ENCODE measurements at regions not wholly inside any gene's neighbourhood (a gene's known extent, or its start where the extent isn't known, plus 50 kb on each side); places are given as distances from the start of the nearest gene placed in this dataset.
"Not testable (repeated sequence)": the region's sequence is repeated elsewhere in the genome, so short reads cannot be mapped to it uniquely, and the experiment has no call there.

DNA sequence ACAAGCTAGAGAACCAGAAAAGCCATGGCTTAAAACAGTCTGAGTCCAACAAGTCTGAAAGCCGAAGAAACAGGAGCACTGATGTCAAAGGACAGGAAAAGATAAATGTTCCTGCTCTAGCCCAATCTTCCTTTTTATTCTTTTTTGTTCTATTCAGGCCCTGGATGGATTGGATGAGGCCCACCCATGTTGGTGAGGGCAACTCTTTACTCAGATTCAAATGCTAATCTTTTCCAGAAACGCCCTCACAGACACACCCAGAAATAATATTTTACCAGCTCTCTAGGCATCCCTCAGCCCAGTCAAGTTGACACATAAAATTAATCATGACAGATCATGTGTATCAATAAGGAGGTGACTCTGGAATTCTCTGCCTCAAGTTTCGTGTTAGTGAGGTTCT lies 1002.7 kb downstream of the STPG2 start:
- intact Hi-C loops (cut with DNase I) = no loop called here
- DNase-seq = no peak
- Histone ChIP-seq H3K4me1 (no peaks in the 10 kb centered on the region), H3K27me3 (no peaks in the 10 kb centered on the region), H3K27ac (no peak overlapping the region), H3K36me3 (no peaks in the 10 kb centered on the region), H3K4me3 (no peak overlapping the region), H3K9me3 (no peaks in the 10 kb centered on the region), H3K9ac (ENCODE audit: low read depth in 2 of 2, low read length in 2 of 2) (no peak overlapping the region)
- TF ChIP-seq, protein P1, sequence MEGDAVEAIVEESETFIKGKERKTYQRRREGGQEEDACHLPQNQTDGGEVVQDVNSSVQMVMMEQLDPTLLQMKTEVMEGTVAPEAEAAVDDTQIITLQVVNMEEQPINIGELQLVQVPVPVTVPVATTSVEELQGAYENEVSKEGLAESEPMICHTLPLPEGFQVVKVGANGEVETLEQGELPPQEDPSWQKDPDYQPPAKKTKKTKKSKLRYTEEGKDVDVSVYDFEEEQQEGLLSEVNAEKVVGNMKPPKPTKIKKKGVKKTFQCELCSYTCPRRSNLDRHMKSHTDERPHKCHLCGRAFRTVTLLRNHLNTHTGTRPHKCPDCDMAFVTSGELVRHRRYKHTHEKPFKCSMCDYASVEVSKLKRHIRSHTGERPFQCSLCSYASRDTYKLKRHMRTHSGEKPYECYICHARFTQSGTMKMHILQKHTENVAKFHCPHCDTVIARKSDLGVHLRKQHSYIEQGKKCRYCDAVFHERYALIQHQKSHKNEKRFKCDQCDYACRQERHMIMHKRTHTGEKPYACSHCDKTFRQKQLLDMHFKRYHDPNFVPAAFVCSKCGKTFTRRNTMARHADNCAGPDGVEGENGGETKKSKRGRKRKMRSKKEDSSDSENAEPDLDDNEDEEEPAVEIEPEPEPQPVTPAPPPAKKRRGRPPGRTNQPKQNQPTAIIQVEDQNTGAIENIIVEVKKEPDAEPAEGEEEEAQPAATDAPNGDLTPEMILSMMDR (IDR thresholded peaks at IDR 0.05) = no peak

DNA sequence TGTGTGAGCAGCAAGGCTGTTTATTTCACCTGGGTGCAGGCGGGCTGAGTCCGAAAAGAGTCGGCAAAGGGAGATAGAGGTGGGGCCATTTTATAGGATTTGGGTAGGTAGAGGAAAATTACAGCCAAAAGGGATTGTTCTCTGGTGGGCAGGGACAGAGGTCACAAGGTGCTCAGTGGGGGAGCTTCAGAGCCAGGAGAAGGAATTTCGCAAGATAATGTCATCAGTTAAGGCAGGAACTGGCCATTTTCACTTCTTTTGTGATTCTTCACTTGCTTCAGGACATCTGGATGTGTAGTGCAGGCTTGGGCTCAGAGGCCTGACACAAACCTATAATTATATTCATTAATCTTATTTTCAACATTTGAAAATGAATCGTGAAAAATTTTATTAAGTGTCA lies 1001.9 kb downstream of the STPG2 start:
- H3K27ac ChIP-seq; H3K9ac ChIP-seq (ENCODE audit: low read depth in 2 of 2, low read length in 2 of 2); H3K9me3 ChIP-seq; H3K36me3 ChIP-seq; DNase-seq; H3K27me3 ChIP-seq; H3K4me1 ChIP-seq; intact Hi-C loops (cut with DNase I); H3K4me3 ChIP-seq: not testable (repeated sequence)

DNA sequence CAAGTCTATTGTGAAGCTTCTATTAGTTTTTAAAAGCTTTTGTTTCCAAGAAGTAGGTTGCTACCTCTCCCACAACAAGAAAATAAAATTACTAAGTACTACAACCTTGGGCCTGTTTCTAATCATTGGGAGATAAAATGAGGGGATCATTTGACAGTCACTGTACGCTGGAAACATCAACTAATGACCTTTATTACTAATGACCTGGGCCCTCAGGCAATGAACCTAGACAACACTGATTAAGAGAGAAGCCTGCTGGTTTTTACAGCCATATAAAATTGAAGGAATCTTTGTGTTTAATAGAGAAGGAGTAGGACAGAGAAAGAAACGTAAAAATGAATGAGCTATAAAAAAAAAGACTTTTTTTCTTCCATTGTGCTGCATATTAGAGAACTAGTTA lies 1000.9 kb downstream of the STPG2 start:
- DNase-seq = no peak

DNA sequence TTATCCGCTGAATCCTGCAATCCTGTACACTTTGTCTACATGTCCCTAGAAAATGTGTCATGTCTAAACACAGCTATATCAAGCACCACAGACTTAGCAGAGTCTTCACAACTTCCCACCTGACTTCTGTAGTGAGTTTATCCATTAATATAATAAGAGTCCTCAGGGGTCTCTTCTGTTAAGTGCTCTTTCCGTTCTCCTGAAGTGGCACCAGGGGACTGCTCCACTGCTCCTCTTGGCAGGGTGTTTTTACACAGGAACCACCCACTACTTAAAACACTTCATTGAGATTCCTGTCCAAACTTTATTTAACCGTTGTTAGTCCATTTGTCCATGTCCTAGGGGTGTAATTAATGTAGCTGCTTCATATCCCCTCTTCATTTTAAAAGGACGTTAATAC lies 1000.4 kb downstream of the STPG2 start:
- no peak overlapping the region for H3K27ac ChIP-seq
- no peak overlapping the region for H3K4me3 ChIP-seq
- H3K4me1 ChIP-seq = no peaks in the 10 kb centered on the region
- no peaks in the 10 kb centered on the region for H3K27me3 ChIP-seq
- TF ChIP-seq, protein P1 (IDR thresholded peaks at IDR 0.05) = no peak
- no peak for DNase-seq
- H3K36me3 ChIP-seq = no peaks in the 10 kb centered on the region
- H3K9me3 ChIP-seq = no peaks in the 10 kb centered on the region
- no peak overlapping the region for H3K9ac ChIP-seq (ENCODE audit: low read depth in 2 of 2, low read length in 2 of 2)
- intact Hi-C loops (cut with DNase I) = no loop called here

More for the DNA sequence above, 1000.9 kb downstream of the STPG2 start:
- no peaks in the 10 kb centered on the region for H3K27me3 ChIP-seq
- no peak overlapping the region for H3K27ac ChIP-seq
- TF ChIP-seq, protein P1 (IDR thresholded peaks at IDR 0.05) = no peak
- H3K9ac ChIP-seq (ENCODE audit: low read depth in 2 of 2, low read length in 2 of 2) = no peak overlapping the region
- no peaks in the 10 kb centered on the region for H3K9me3 ChIP-seq
- intact Hi-C loops (cut with DNase I) = no loop called here
- no peak overlapping the region for H3K4me3 ChIP-seq
- no peaks in the 10 kb centered on the region for H3K36me3 ChIP-seq
- H3K4me1 ChIP-seq = no peaks in the 10 kb centered on the region

DNA sequence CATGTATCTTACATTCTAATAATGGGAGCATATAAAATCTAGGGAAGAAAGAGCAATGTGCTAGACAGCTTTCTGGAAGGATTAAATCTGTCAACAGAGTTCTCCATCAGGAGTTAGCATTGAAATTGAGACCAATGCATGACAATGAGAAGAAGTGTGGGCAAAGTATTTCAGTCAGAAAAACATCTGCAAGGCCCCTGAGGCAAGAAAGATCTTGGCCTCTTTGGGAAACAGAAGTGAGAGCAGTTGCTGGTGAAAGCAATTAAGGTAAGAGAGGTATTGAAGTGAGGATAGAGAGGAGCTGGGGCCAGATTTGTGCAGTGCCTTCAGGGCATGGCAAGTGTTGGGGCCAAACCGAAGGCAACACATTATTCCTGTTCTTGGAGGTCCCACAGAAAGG lies 999.1 kb downstream of the STPG2 start:
- Histone ChIP-seq H3K9ac (ENCODE audit: low read depth in 2 of 2, low read length in 2 of 2) (no peak overlapping the region), H3K27me3 (no peaks in the 10 kb centered on the region), H3K27ac (no peak overlapping the region), H3K4me3 (no peak overlapping the region), H3K4me1 (no peaks in the 10 kb centered on the region), H3K9me3 (no peaks in the 10 kb centered on the region), H3K36me3 (no peaks in the 10 kb centered on the region)
- no peak for DNase-seq
- intact Hi-C loops (cut with DNase I) = no loop called here
- TF ChIP-seq, protein P1 (IDR thresholded peaks at IDR 0.05) = no peak

DNA sequence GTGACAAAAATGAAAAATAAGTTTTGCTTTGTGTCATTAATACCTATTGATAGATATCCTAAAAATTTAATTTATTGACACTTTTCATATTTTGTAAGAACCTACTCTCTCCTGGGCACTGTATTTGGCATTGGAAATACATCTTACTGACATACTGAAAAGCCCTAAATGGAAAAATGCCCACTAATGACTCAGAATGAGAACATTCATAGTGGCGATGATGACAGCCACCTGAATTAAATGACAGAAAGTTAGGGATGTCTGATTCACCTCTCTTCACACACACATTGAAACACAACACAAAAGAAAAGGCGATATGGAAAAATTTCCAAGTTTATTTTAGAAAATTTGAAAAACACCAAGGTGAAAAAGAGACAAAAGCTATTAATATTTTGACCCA lies 992.3 kb downstream of the STPG2 start:
- Histone ChIP-seq H3K27ac (no peak overlapping the region), H3K27me3 (no peaks in the 10 kb centered on the region), H3K9ac (ENCODE audit: low read depth in 2 of 2, low read length in 2 of 2) (no peak overlapping the region), H3K9me3 (no peaks in the 10 kb centered on the region), H3K4me3 (no peak overlapping the region), H3K4me1 (no peaks in the 10 kb centered on the region), H3K36me3 (no peaks in the 10 kb centered on the region)
- TF ChIP-seq, protein P1 (IDR thresholded peaks at IDR 0.05) = no peak
- no peak for DNase-seq
- intact Hi-C loops (cut with DNase I) = no loop called here
